NT2/D1 (cell line): ENCODE measurements at regions not wholly inside any gene's neighbourhood (a gene's known extent, or its start where the extent isn't known, plus 50 kb on each side); places are given as distances from the start of the nearest gene placed in this dataset.

Experiments
- DNase-seq: peaks from one replicate; pipeline ENCODE4 v3.0.0-alpha.2; 2011; ENCODE audit warnings: low read depth, low spot score
- H3K27me3 ChIP-seq: 2 replicates; pipeline ENCODE4 v1.6.0; 2011; ENCODE audit warnings: mild to moderate bottlenecking; ENCODE audit not compliant: insufficient read length, insufficient read depth
- H3K36me3 ChIP-seq: 2 replicates; pipeline ENCODE4 v1.6.1; 2011; ENCODE audit warnings: mild to moderate bottlenecking, low read length, mixed read lengths; ENCODE audit not compliant: insufficient read depth, insufficient read length
- H3K4me1 ChIP-seq: 2 replicates; pipeline ENCODE4 v1.5.1; 2011; ENCODE audit not compliant: insufficient read depth, insufficient read length
- H3K4me3 ChIP-seq: 2 replicates; pipeline ENCODE4 v1.5.1; 2011; ENCODE audit warnings: low read depth; ENCODE audit not compliant: insufficient read length
- H3K9ac ChIP-seq: 2 replicates; pipeline ENCODE4 v1.6.0; 2011; ENCODE audit warnings: low read depth; ENCODE audit not compliant: insufficient read length
- H3K9me3 ChIP-seq: 2 replicates; pipeline ENCODE4 v1.5.1; 2011; ENCODE audit warnings: mild to moderate bottlenecking, low read length; ENCODE audit not compliant: insufficient read depth
- SUZ12 ChIP-seq: IDR thresholded peaks from 2 replicates; pipeline ENCODE4 v1.6.1; 2011; ENCODE audit not compliant: insufficient read length, insufficient read depth; ENCODE audit errors: extremely low read depth
- YY1 ChIP-seq: IDR thresholded peaks from 2 replicates; pipeline ENCODE4 v1.6.1; 2011; ENCODE audit not compliant: insufficient read length, insufficient read depth
- ZNF274 ChIP-seq: IDR thresholded peaks from 2 replicates; pipeline ENCODE4 v1.6.1; 2011; ENCODE audit warnings: mild to moderate bottlenecking, low read depth, low read length

- Histone ChIP-seq H3K9ac (no peak overlapping the region), H3K4me1 (no peaks in the 10 kb centered on the region)
Measured at GRCh38 chr1:219476716-219477115, 136.2 kb downstream of the ZC3H11B start.

GRCh38 chr1:219476116-219476515 lies 136.8 kb downstream of the ZC3H11B start:
- Histone ChIP-seq H3K9ac (no peak overlapping the region), H3K9me3 (no peaks in the 10 kb centered on the region), H3K36me3 (no peaks in the 10 kb centered on the region), H3K4me3 (no peak overlapping the region), H3K27me3 (no peaks in the 10 kb centered on the region), H3K4me1 (no peaks in the 10 kb centered on the region)
- DNase-seq = no peak
- no peak for TF ChIP-seq SUZ12
- TF ChIP-seq YY1 = no peak
- TF ChIP-seq ZNF274 = no peak

More at GRCh38 chr1:219476716-219477115, 136.2 kb downstream of the ZC3H11B start:
- H3K36me3 ChIP-seq = no peaks in the 10 kb centered on the region
- H3K9me3 ChIP-seq = no peaks in the 10 kb centered on the region
- TF ChIP-seq SUZ12 (no peak), YY1 (no peak), ZNF274 (no peak)
- no peak overlapping the region for H3K4me3 ChIP-seq
- DNase-seq = no peak
- no peaks in the 10 kb centered on the region for H3K27me3 ChIP-seq

- Histone ChIP-seq H3K4me1 (no peaks in the 10 kb centered on the region), H3K27me3 (no peaks in the 10 kb centered on the region), H3K9ac (no peak overlapping the region), H3K4me3 (no peak overlapping the region), H3K36me3 (no peaks in the 10 kb centered on the region), H3K9me3 (no peaks in the 10 kb centered on the region)
- no peak for TF ChIP-seq YY1
- TF ChIP-seq SUZ12 = no peak
- no peak for TF ChIP-seq ZNF274
- DNase-seq = no peak
Measured at GRCh38 chr1:219472596-219472995, 140.3 kb downstream of the ZC3H11B start.

GRCh38 chr1:219467524-219467923 lies 145.4 kb downstream of the ZC3H11B start:
- H3K36me3 ChIP-seq = no peaks in the 10 kb centered on the region
- no peaks in the 10 kb centered on the region for H3K4me1 ChIP-seq
- no peak for TF ChIP-seq ZNF274
- TF ChIP-seq YY1 = no peak
- H3K9ac ChIP-seq = no peak overlapping the region
- H3K27me3 ChIP-seq = no peaks in the 10 kb centered on the region
- H3K9me3 ChIP-seq = no peaks in the 10 kb centered on the region
- DNase-seq = no peak
- H3K4me3 ChIP-seq = no peak overlapping the region

- no peaks in the 10 kb centered on the region for H3K4me1 ChIP-seq
- H3K36me3 ChIP-seq = no peaks in the 10 kb centered on the region
- H3K9ac ChIP-seq = no peak overlapping the region
- H3K9me3 ChIP-seq = no peaks in the 10 kb centered on the region
- H3K27me3 ChIP-seq = no peaks in the 10 kb centered on the region
- DNase-seq = no peak
- TF ChIP-seq YY1 (no peak), ZNF274 (no peak), SUZ12 (no peak)
- H3K4me3 ChIP-seq = no peak overlapping the region
Measured at GRCh38 chr1:219466766-219467165, 146.1 kb downstream of the ZC3H11B start.

GRCh38 chr1:219465212-219466093 lies 147.5 kb downstream of the ZC3H11B start:
- TF ChIP-seq YY1 (no peak), ZNF274 (no peak), SUZ12 (no peak)
- no peaks in the 10 kb centered on the region for H3K4me1 ChIP-seq
- no peaks in the 10 kb centered on the region for H3K27me3 ChIP-seq
- no peak overlapping the region for H3K9ac ChIP-seq
- no peaks in the 10 kb centered on the region for H3K36me3 ChIP-seq
- no peak overlapping the region for H3K4me3 ChIP-seq
- no peaks in the 10 kb centered on the region for H3K9me3 ChIP-seq
- no peak for DNase-seq

- TF ChIP-seq YY1 = no peak
- no peak for TF ChIP-seq SUZ12
- H3K4me1 ChIP-seq = no peaks in the 10 kb centered on the region
- DNase-seq = no peak
Measured at GRCh38 chr1:219463636-219464035, 149.3 kb downstream of the ZC3H11B start.

More at GRCh38 chr1:219463636-219464035, 149.3 kb downstream of the ZC3H11B start:
- Histone ChIP-seq H3K9me3 (no peaks in the 10 kb centered on the region), H3K9ac (no peak overlapping the region), H3K27me3 (no peaks in the 10 kb centered on the region), H3K4me3 (no peak overlapping the region), H3K36me3 (no peaks in the 10 kb centered on the region)
